ENCODE measurements at regions not wholly inside any gene's neighbourhood (a gene's known extent, or its start where the extent isn't known, plus 50 kb on each side); places are given as distances from the start of the nearest gene placed in this dataset.

DNA sequence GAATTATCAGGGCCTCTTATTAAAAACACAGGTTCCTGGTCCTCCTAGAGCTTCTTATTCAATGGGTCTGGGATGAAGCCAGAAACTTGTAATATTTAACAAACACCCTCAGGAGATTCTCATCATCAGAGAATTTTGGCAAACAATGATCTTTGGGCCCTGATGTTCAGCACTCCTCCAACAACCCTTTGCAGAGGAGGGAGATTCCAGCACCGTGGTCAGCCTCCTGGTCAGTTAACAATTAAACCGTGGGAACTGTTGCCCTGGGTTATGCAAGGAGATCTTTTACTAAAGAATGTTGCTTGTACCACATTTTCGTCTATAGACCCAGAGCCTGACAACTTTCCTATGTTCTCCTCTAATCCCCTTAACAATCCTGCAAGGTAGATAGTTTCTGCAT, 294.4 kb downstream of the PLPP3 start:
- TF ChIP-seq, protein P1, sequence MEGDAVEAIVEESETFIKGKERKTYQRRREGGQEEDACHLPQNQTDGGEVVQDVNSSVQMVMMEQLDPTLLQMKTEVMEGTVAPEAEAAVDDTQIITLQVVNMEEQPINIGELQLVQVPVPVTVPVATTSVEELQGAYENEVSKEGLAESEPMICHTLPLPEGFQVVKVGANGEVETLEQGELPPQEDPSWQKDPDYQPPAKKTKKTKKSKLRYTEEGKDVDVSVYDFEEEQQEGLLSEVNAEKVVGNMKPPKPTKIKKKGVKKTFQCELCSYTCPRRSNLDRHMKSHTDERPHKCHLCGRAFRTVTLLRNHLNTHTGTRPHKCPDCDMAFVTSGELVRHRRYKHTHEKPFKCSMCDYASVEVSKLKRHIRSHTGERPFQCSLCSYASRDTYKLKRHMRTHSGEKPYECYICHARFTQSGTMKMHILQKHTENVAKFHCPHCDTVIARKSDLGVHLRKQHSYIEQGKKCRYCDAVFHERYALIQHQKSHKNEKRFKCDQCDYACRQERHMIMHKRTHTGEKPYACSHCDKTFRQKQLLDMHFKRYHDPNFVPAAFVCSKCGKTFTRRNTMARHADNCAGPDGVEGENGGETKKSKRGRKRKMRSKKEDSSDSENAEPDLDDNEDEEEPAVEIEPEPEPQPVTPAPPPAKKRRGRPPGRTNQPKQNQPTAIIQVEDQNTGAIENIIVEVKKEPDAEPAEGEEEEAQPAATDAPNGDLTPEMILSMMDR (IDR thresholded peaks at IDR 0.05): no peak
- TF ChIP-seq CREM (CRISPR knock-in tag; IDR thresholded peaks at IDR 0.05) (no peak), ZNF263 (CRISPR knock-in tag; IDR thresholded peaks at IDR 0.05; ENCODE audit: low read depth) (no peak), RELA (CRISPR knock-in tag; IDR thresholded peaks at IDR 0.05; ENCODE audit: borderline replicate concordance) (no peak), NR1H2 (CRISPR knock-in tag; IDR thresholded peaks at IDR 0.05) (no peak), CBFB (CRISPR knock-in tag; IDR thresholded peaks at IDR 0.05; ENCODE audit: low read depth) (no peak)
- TF ChIP-seq, protein P2, sequence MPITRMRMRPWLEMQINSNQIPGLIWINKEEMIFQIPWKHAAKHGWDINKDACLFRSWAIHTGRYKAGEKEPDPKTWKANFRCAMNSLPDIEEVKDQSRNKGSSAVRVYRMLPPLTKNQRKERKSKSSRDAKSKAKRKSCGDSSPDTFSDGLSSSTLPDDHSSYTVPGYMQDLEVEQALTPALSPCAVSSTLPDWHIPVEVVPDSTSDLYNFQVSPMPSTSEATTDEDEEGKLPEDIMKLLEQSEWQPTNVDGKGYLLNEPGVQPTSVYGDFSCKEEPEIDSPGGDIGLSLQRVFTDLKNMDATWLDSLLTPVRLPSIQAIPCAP (CRISPR knock-in tag; IDR thresholded peaks at IDR 0.05): no peak
- TF ChIP-seq, protein P3, sequence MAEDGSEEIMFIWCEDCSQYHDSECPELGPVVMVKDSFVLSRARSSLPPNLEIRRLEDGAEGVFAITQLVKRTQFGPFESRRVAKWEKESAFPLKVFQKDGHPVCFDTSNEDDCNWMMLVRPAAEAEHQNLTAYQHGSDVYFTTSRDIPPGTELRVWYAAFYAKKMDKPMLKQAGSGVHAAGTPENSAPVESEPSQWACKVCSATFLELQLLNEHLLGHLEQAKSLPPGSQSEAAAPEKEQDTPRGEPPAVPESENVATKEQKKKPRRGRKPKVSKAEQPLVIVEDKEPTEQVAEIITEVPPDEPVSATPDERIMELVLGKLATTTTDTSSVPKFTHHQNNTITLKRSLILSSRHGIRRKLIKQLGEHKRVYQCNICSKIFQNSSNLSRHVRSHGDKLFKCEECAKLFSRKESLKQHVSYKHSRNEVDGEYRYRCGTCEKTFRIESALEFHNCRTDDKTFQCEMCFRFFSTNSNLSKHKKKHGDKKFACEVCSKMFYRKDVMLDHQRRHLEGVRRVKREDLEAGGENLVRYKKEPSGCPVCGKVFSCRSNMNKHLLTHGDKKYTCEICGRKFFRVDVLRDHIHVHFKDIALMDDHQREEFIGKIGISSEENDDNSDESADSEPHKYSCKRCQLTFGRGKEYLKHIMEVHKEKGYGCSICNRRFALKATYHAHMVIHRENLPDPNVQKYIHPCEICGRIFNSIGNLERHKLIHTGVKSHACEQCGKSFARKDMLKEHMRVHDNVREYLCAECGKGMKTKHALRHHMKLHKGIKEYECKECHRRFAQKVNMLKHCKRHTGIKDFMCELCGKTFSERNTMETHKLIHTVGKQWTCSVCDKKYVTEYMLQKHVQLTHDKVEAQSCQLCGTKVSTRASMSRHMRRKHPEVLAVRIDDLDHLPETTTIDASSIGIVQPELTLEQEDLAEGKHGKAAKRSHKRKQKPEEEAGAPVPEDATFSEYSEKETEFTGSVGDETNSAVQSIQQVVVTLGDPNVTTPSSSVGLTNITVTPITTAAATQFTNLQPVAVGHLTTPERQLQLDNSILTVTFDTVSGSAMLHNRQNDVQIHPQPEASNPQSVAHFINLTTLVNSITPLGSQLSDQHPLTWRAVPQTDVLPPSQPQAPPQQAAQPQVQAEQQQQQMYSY (CRISPR knock-in tag; IDR thresholded peaks at IDR 0.05): no peak
- TF ChIP-seq, protein P4, sequence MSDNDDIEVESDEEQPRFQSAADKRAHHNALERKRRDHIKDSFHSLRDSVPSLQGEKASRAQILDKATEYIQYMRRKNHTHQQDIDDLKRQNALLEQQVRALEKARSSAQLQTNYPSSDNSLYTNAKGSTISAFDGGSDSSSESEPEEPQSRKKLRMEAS (CRISPR knock-in tag; IDR thresholded peaks at IDR 0.05): no peak
- TF ChIP-seq, protein P5, sequence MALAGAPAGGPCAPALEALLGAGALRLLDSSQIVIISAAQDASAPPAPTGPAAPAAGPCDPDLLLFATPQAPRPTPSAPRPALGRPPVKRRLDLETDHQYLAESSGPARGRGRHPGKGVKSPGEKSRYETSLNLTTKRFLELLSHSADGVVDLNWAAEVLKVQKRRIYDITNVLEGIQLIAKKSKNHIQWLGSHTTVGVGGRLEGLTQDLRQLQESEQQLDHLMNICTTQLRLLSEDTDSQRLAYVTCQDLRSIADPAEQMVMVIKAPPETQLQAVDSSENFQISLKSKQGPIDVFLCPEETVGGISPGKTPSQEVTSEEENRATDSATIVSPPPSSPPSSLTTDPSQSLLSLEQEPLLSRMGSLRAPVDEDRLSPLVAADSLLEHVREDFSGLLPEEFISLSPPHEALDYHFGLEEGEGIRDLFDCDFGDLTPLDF (CRISPR knock-in tag; IDR thresholded peaks at IDR 0.05): no peak
